Naive thymus-derived CD4-positive, alpha-beta T cell (primary cell): ENCODE measurements at regions not wholly inside any gene's neighbourhood (a gene's known extent, or its start where the extent isn't known, plus 50 kb on each side); places are given as distances from the start of the nearest gene placed in this dataset.

ENCODE experiments used
- ATAC-seq: fragments of 150-1000 bp; cut with Tn5 transposase; 2 replicates; pipeline ENCODE4 v1.10.0; 2021; ENCODE audit warnings: mild to moderate bottlenecking, moderate library complexity
- CTCF ChIA-PET: fragments of 350-600 bp; sonication (Branson Sonifier 250); formaldehyde crosslinking; loops from one replicate; lab custom pipeline; 2021; ENCODE audit warnings: antibody characterized with exemption; lab: Charles Lee
- POLR2A ChIA-PET: fragments of 350-600 bp; sonication (Branson Sonifier 250); formaldehyde crosslinking; loops from one replicate; lab custom pipeline; 2021; ENCODE audit warnings: antibody characterized with exemption, inconsistent platforms; lab: Charles Lee
- DNase-seq, 9 donors: peaks; one replicate each; pipeline versions ENCODE4 v3.0.0 to v3.0.0-alpha.2; 2020 to 2022; ENCODE audit warnings: mixed read lengths in 1 of 9
- H3K27ac ChIP-seq: one replicate; pipeline ENCODE4 v1.7.0; 2013; ENCODE audit warnings: mild to moderate bottlenecking, low read depth, low read length, moderate library complexity
- H3K27me3 ChIP-seq, 2 donors: one replicate each; pipeline ENCODE4 v1.7.0; 2013; ENCODE audit warnings: low read length in 2 of 2, mild to moderate bottlenecking in 2 of 2, moderate library complexity in 2 of 2; ENCODE audit not compliant: control insufficient read depth in 2 of 2, insufficient read depth in 2 of 2
- H3K36me3 ChIP-seq, 3 experiments: 1 replicate in 2 of 3; 2 replicates in 1 of 3; pipeline ENCODE4 v1.7.0; 2013; ENCODE audit warnings: low read length in 3 of 3, mild to moderate bottlenecking in 3 of 3, moderate library complexity in 1 of 3; ENCODE audit not compliant: insufficient read depth in 3 of 3, control insufficient read depth in 2 of 3
- H3K4me1 ChIP-seq, 2 donors: one replicate each; pipeline ENCODE4 v1.7.0; 2013; ENCODE audit warnings: low read length in 2 of 2, mild to moderate bottlenecking in 2 of 2, moderate library complexity in 1 of 2; ENCODE audit not compliant: control insufficient read depth in 2 of 2, insufficient read depth in 2 of 2
- H3K4me3 ChIP-seq: 2 replicates; pipeline ENCODE4 v1.7.0; 2013; ENCODE audit warnings: mild to moderate bottlenecking, low read length
- H3K9me3 ChIP-seq, 3 experiments: 1 replicate in 2 of 3; 2 replicates in 1 of 3; pipeline ENCODE4 v1.7.0; 2013; ENCODE audit warnings: low read length in 3 of 3; ENCODE audit not compliant: control insufficient read depth in 2 of 3
- H3K27ac Mint-ChIP-seq, 9 donors: one replicate each; pipeline ENCODE4 v1.8.0; 2020 to 2022; ENCODE audit warnings: mixed read lengths in 9 of 9, mild to moderate bottlenecking in 8 of 9, moderate library complexity in 5 of 9, inconsistent platforms in 2 of 9
- H3K27me3 Mint-ChIP-seq, 5 donors: one replicate each; pipeline ENCODE4 v1.8.0; 2021 to 2022; ENCODE audit warnings: mixed read lengths in 5 of 5, mild to moderate bottlenecking in 1 of 5
- H3K36me3 Mint-ChIP-seq, 5 donors: one replicate each; pipeline ENCODE4 v1.8.0; 2020 to 2022; ENCODE audit warnings: mixed read lengths in 5 of 5, mild to moderate bottlenecking in 3 of 5, inconsistent platforms in 1 of 5
- H3K4me1 Mint-ChIP-seq, 7 donors: one replicate each; pipeline ENCODE4 v1.8.0; 2020 to 2022; ENCODE audit warnings: mixed read lengths in 7 of 7, mild to moderate bottlenecking in 3 of 7, inconsistent platforms in 1 of 7
- H3K4me3 Mint-ChIP-seq, 10 donors: one replicate each; pipeline ENCODE4 v1.8.0; 2020 to 2022; ENCODE audit warnings: mild to moderate bottlenecking in 10 of 10, mixed read lengths in 10 of 10, moderate library complexity in 6 of 10, inconsistent platforms in 2 of 10
- H3K9me3 Mint-ChIP-seq, 11 donors: one replicate each; pipeline ENCODE4 v1.8.0; 2020 to 2022; ENCODE audit warnings: mixed read lengths in 11 of 11, mild to moderate bottlenecking in 4 of 11, inconsistent platforms in 1 of 11, moderate library complexity in 1 of 11
- intact Hi-C, 2 donors: fragments of 100-400 bp; cut with micrococcal nuclease; formaldehyde crosslinking; loops; one replicate each; pipeline ENCODE4 v1.15.1; 2023

GRCh38 chr9:87010626-87011025, 63.3 kb upstream of the GAS1 start:
- Histone ChIP-seq H3K4me3 (no peak overlapping the region), H3K9me3 (no peaks in the 10 kb centered on the region), H3K4me1 (no peaks in the 10 kb centered on the region), H3K36me3 (no peaks in the 10 kb centered on the region), H3K27ac (no peak overlapping the region), H3K27me3 (no peaks in the 10 kb centered on the region)
- Mint-ChIP-seq H3K4me3 (no peak overlapping the region), H3K9me3 (peaks cover 0 to 1% (median 0%) of the 10 kb centered on the region in 11 donors), H3K4me1 (no peaks in the 10 kb centered on the region), H3K27me3 (peaks cover 0 to 11% (median 8%) of the 10 kb centered on the region in 5 donors), H3K36me3 (no peaks in the 10 kb centered on the region), H3K27ac (no peak overlapping the region)
- ChIA-PET CTCF (no interaction called here), POLR2A (no interaction called here)
- ATAC-seq (no peak), DNase-seq (no peak)
- intact Hi-C loops = no loop called here

GRCh38 chr9:87011551-87011950, 64.2 kb upstream of the GAS1 start:
- Histone ChIP-seq H3K27ac (no peak overlapping the region), H3K4me1 (no peaks in the 10 kb centered on the region), H3K27me3 (no peaks in the 10 kb centered on the region), H3K4me3 (no peak overlapping the region), H3K36me3 (no peaks in the 10 kb centered on the region), H3K9me3 (no peaks in the 10 kb centered on the region)
- no peaks in the 10 kb centered on the region for H3K4me1 Mint-ChIP-seq
- no peak overlapping the region for H3K4me3 Mint-ChIP-seq
- no peak for DNase-seq
- POLR2A ChIA-PET = no interaction called here
- peaks cover 0 to 13% (median 9%) of the 10 kb centered on the region in 5 donors for H3K27me3 Mint-ChIP-seq
- CTCF ChIA-PET = no interaction called here
- no peak for ATAC-seq
- H3K27ac Mint-ChIP-seq = no peak overlapping the region
- H3K9me3 Mint-ChIP-seq = peaks cover 0 to 1% (median 0%) of the 10 kb centered on the region in 11 donors
- intact Hi-C loops = no loop called here
- no peaks in the 10 kb centered on the region for H3K36me3 Mint-ChIP-seq

- DNase-seq = no peak
Measured at GRCh38 chr9:87013490-87013889, 66.2 kb upstream of the GAS1 start.

GRCh38 chr9:87014436-87014835, 67.1 kb upstream of the GAS1 start:
- Histone ChIP-seq H3K27me3 (no peaks in the 10 kb centered on the region), H3K4me3 (no peak overlapping the region), H3K36me3 (no peaks in the 10 kb centered on the region), H3K27ac (no peak overlapping the region), H3K9me3 (no peaks in the 10 kb centered on the region), H3K4me1 (no peaks in the 10 kb centered on the region)
- Mint-ChIP-seq H3K4me1 (no peaks in the 10 kb centered on the region), H3K4me3 (no peak overlapping the region), H3K27me3 (peaks cover 0 to 23% (median 16%) of the 10 kb centered on the region in 5 donors), H3K9me3 (peaks cover 0 to 6% (median 1%) of the 10 kb centered on the region in 11 donors), H3K27ac (no peak overlapping the region), H3K36me3 (no peaks in the 10 kb centered on the region)
- intact Hi-C loops = no loop called here
- ChIA-PET POLR2A (no interaction called here), CTCF (no interaction called here)
- ATAC-seq (no peak), DNase-seq (no peak)

More at GRCh38 chr9:87013490-87013889, 66.2 kb upstream of the GAS1 start:
- peaks cover 0 to 6% (median 1%) of the 10 kb centered on the region in 11 donors for H3K9me3 Mint-ChIP-seq
- no peaks in the 10 kb centered on the region for H3K36me3 Mint-ChIP-seq
- Histone ChIP-seq H3K4me3 (no peak overlapping the region), H3K27me3 (no peaks in the 10 kb centered on the region), H3K4me1 (no peaks in the 10 kb centered on the region), H3K9me3 (no peaks in the 10 kb centered on the region), H3K27ac (no peak overlapping the region), H3K36me3 (no peaks in the 10 kb centered on the region)
- peaks cover 0 to 23% (median 10%) of the 10 kb centered on the region in 5 donors for H3K27me3 Mint-ChIP-seq
- H3K4me3 Mint-ChIP-seq = no peak overlapping the region
- intact Hi-C loops = no loop called here
- POLR2A ChIA-PET = no interaction called here
- ATAC-seq = no peak
- H3K27ac Mint-ChIP-seq = no peak overlapping the region
- no peaks in the 10 kb centered on the region for H3K4me1 Mint-ChIP-seq
- CTCF ChIA-PET = no interaction called here

- no peak overlapping the region for H3K4me3 ChIP-seq
- no peaks in the 10 kb centered on the region for H3K4me1 ChIP-seq
- H3K4me3 Mint-ChIP-seq = no peak overlapping the region
- H3K27me3 ChIP-seq = no peaks in the 10 kb centered on the region
- no peak overlapping the region for H3K27ac ChIP-seq
- no peaks in the 10 kb centered on the region for H3K36me3 Mint-ChIP-seq
- POLR2A ChIA-PET = no interaction called here
- CTCF ChIA-PET = no interaction called here
- DNase-seq (no peak), ATAC-seq (no peak)
- H3K27me3 Mint-ChIP-seq = peaks cover 0 to 28% (median 16%) of the 10 kb centered on the region in 5 donors
- H3K36me3 ChIP-seq = no peaks in the 10 kb centered on the region
- H3K9me3 ChIP-seq = no peaks in the 10 kb centered on the region
- peaks cover 0 to 6% (median 1%) of the 10 kb centered on the region in 11 donors for H3K9me3 Mint-ChIP-seq
- intact Hi-C loops = no loop called here
- no peak overlapping the region for H3K27ac Mint-ChIP-seq
- no peaks in the 10 kb centered on the region for H3K4me1 Mint-ChIP-seq
Measured at GRCh38 chr9:87016681-87017080, 69.4 kb upstream of the GAS1 start.

GRCh38 chr9:87020169-87020950, 73.1 kb upstream of the GAS1 start:
- peaks cover 0 to 6% (median 1%) of the 10 kb centered on the region in 11 donors for H3K9me3 Mint-ChIP-seq
- POLR2A ChIA-PET = no interaction called here
- intact Hi-C loops = no loop called here
- no peak for ATAC-seq
- CTCF ChIA-PET = no interaction called here
- Histone ChIP-seq H3K4me3 (no peak overlapping the region), H3K27me3 (no peaks in the 10 kb centered on the region), H3K27ac (no peak overlapping the region), H3K4me1 (no peaks in the 10 kb centered on the region), H3K36me3 (no peaks in the 10 kb centered on the region), H3K9me3 (no peaks in the 10 kb centered on the region)
- H3K27me3 Mint-ChIP-seq = peaks cover 0 to 40% (median 25%) of the 10 kb centered on the region in 5 donors
- no peak overlapping the region for H3K27ac Mint-ChIP-seq
- DNase-seq = no peak
- no peaks in the 10 kb centered on the region for H3K36me3 Mint-ChIP-seq
- H3K4me1 Mint-ChIP-seq = no peaks in the 10 kb centered on the region
- H3K4me3 Mint-ChIP-seq = no peak overlapping the region

- Histone ChIP-seq H3K27ac (no peak overlapping the region), H3K9me3 (no peaks in the 10 kb centered on the region), H3K36me3 (no peaks in the 10 kb centered on the region), H3K4me1 (no peaks in the 10 kb centered on the region), H3K27me3 (no peaks in the 10 kb centered on the region), H3K4me3 (no peak overlapping the region)
- ChIA-PET CTCF (no interaction called here), POLR2A (no interaction called here)
- Mint-ChIP-seq H3K9me3 (peaks cover 0 to 5% (median under 1%) of the 10 kb centered on the region in 11 donors), H3K27me3 (peaks cover 0 to 49% (median 19%) of the 10 kb centered on the region in 5 donors), H3K27ac (no peak overlapping the region), H3K4me1 (no peaks in the 10 kb centered on the region), H3K36me3 (no peaks in the 10 kb centered on the region), H3K4me3 (no peak overlapping the region)
- intact Hi-C loops = no loop called here
- DNase-seq = no peak
- no peak for ATAC-seq
Measured at GRCh38 chr9:87022178-87022577, 74.9 kb upstream of the GAS1 start.
